ENCODE measurements at regions not wholly inside any gene's neighbourhood (a gene's known extent, or its start where the extent isn't known, plus 50 kb on each side); places are given as distances from the start of the nearest gene placed in this dataset.

DNA sequence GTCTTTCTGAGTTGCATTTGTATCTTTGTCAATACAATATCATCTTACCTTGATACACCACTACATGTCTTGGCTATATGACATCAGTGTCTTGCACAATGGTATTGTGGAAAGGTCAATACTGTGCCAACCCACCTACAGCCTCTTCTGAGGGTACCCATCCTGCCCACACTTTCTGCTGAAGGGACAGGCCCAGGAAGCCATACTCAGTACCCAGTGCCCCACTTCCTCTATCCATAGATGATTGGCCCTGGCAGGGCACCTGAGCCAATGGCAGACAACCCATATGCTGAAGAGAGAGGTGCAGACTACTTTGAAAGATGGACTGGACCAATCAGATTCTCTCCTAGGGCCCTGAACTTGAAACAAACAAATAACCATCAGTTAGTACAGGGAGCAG lies 152.0 kb upstream of the ADO start:
- TF ChIP-seq POLR2A (IDR thresholded peaks at IDR 0.05; ENCODE audit: low read depth, low read length) (no peak), TAF1 (IDR thresholded peaks at IDR 0.05; ENCODE audit: borderline replicate concordance, low read depth, low read length) (no peak), POLR2AphosphoS5 (IDR thresholded peaks at IDR 0.05; ENCODE audit: low read depth, low read length) (no peak)
- DNase-seq (ENCODE audit: insufficient read length) (no peak), FAIRE-seq (peak; percentile 42)

DNA sequence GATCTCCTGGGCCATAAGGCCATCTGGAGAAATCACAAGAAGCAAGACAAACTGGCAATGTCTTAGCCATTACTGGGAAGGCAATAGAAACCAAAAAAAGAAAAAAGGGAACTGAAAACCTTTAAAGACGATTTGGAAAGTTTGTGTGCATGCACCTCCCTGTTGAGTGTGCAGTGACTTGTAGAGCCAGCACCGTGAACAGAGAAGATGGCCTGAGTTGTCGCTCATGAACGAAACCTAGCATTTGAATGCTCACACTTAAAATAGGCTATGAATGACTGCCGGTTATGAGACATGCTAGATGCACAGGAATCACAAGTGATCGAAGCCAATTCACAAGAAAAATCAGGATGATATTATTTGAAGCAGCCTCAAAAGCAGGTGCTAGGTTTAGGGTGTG lies 151.3 kb upstream of the ADO start:
- peak; percentile 99 for FAIRE-seq
- DNase-seq (ENCODE audit: insufficient read length): peak; percentile 20
- peak; percentile 70; the same call in 1 of the 2 replicates for TF ChIP-seq TAF1 (IDR thresholded peaks at IDR 0.05; ENCODE audit: borderline replicate concordance, low read depth, low read length)
- TF ChIP-seq POLR2A (IDR thresholded peaks at IDR 0.05; ENCODE audit: low read depth, low read length): peak; percentile 60
- peak; percentile 69 for TF ChIP-seq POLR2AphosphoS5 (IDR thresholded peaks at IDR 0.05; ENCODE audit: low read depth, low read length)

DNA sequence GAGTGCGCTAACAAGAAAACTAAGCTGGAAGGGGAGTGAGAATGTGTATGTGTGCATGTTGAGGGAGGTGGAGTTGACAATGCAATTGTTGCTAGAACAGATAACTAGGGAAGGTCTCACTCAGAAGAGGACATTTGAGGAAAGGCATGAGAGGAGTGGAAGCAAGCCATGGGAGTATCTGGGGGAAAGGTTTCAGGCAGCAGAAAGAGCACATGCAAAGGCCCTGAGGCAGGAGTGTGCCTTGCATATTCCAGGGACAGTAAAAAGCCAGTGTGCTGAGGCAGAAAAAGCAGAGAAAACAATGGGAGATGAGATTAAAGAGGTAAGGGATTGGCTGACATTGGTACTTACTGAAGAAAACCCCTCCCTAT lies 149.6 kb upstream of the ADO start:
- DNase-seq (ENCODE audit: insufficient read length) (no peak), FAIRE-seq (no peak)
- TF ChIP-seq POLR2AphosphoS5 (IDR thresholded peaks at IDR 0.05; ENCODE audit: low read depth, low read length) (no peak), POLR2A (IDR thresholded peaks at IDR 0.05; ENCODE audit: low read depth, low read length) (no peak), TAF1 (IDR thresholded peaks at IDR 0.05; ENCODE audit: borderline replicate concordance, low read depth, low read length) (no peak)

DNA sequence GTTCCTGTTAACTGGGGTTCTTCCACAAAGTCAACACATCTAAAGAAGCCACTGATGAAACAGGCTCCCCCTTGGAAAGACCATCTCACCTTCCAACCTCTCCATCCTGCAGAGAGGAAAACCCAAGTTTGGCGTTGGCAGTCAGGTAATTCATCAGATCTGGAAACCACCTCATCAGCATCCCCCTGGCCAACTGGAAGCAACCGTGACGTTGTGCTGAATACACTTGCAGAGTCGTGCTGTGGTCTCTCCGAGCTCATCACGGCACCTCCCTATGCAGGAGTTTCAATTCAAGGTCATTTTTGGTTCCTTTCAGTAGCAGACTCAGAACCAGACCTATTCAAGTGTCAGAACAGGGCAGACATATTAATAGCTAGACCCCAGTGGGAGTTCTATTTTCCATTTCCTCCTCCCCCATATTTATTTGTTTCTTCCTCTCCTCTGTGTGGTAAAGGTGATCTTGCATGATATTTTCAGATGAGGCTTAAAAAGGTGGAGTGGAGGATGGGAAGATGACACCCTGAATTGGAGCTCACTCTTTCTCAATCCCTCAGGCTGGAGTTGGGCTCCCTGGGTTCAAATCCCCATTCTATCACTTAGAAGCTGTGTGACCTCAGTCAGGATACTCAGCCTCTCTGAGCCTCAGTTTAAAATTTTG lies 149.1 kb upstream of the ADO start:
- DNase-seq (ENCODE audit: insufficient read length) (peak; percentile 33), FAIRE-seq (peak; percentile 99)
- TF ChIP-seq POLR2AphosphoS5 (IDR thresholded peaks at IDR 0.05; ENCODE audit: low read depth, low read length) (peak; percentile 81), POLR2A (IDR thresholded peaks at IDR 0.05; ENCODE audit: low read depth, low read length) (peak; percentile 63), TAF1 (IDR thresholded peaks at IDR 0.05; ENCODE audit: borderline replicate concordance, low read depth, low read length) (no peak)

GRCh38 chr10:62657244-62657835 lies 147.2 kb upstream of the ADO start:
- TF ChIP-seq POLR2A (IDR thresholded peaks at IDR 0.05; ENCODE audit: low read depth, low read length) (no peak), POLR2AphosphoS5 (IDR thresholded peaks at IDR 0.05; ENCODE audit: low read depth, low read length) (no peak), TAF1 (IDR thresholded peaks at IDR 0.05; ENCODE audit: borderline replicate concordance, low read depth, low read length) (no peak)
- no peak for DNase-seq (ENCODE audit: insufficient read length)
- no peak for FAIRE-seq

- no peak for FAIRE-seq
- DNase-seq (ENCODE audit: insufficient read length): no peak
- no peak for TF ChIP-seq POLR2A (IDR thresholded peaks at IDR 0.05; ENCODE audit: low read depth, low read length)
- TF ChIP-seq POLR2AphosphoS5 (IDR thresholded peaks at IDR 0.05; ENCODE audit: low read depth, low read length): no peak
- TF ChIP-seq TAF1 (IDR thresholded peaks at IDR 0.05; ENCODE audit: borderline replicate concordance, low read depth, low read length): no peak
These were observed 146.0 kb upstream of the ADO start for GRCh38 chr10:62658516-62658915.

DNA sequence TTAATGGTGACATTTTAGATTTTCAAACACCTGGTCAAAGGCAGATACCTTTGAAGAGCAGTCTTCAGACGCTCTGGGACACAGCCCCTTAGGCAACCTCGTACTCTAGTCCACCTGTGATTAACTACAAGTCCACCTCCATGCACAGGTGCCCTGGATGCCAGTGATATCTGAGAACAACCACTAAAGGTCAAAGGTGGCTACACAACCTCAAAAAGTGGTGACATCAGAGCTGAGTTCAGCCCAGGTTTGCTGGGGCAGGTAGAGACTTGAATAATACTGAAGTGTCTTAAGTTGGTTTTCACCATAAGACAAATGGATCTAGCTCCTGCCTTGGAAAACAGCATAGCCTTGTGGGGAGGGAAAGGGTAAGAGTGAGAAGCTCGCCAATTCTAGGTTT lies 143.4 kb upstream of the ADO start:
- no peak for TF ChIP-seq TAF1 (IDR thresholded peaks at IDR 0.05; ENCODE audit: borderline replicate concordance, low read depth, low read length)
- TF ChIP-seq POLR2AphosphoS5 (IDR thresholded peaks at IDR 0.05; ENCODE audit: low read depth, low read length): no peak
- no peak for TF ChIP-seq POLR2A (IDR thresholded peaks at IDR 0.05; ENCODE audit: low read depth, low read length)
- no peak for DNase-seq (ENCODE audit: insufficient read length)
- no peak for FAIRE-seq

GRCh38 chr10:62662486-62662885 lies 142.0 kb upstream of the ADO start:
- no peak for FAIRE-seq
- no peak for TF ChIP-seq TAF1 (IDR thresholded peaks at IDR 0.05; ENCODE audit: borderline replicate concordance, low read depth, low read length)
- TF ChIP-seq POLR2A (IDR thresholded peaks at IDR 0.05; ENCODE audit: low read depth, low read length): no peak
- no peak for TF ChIP-seq POLR2AphosphoS5 (IDR thresholded peaks at IDR 0.05; ENCODE audit: low read depth, low read length)
- no peak for DNase-seq (ENCODE audit: insufficient read length)

GRCh38 chr10:62665771-62666170 lies 138.7 kb upstream of the ADO start:
- TF ChIP-seq POLR2A (IDR thresholded peaks at IDR 0.05; ENCODE audit: low read depth, low read length) (no peak), POLR2AphosphoS5 (IDR thresholded peaks at IDR 0.05; ENCODE audit: low read depth, low read length) (no peak), TAF1 (IDR thresholded peaks at IDR 0.05; ENCODE audit: borderline replicate concordance, low read depth, low read length) (no peak)
- no peak for DNase-seq (ENCODE audit: insufficient read length)
- FAIRE-seq: no peak

GRCh38 chr10:62666275-62666674 lies 138.2 kb upstream of the ADO start:
- TF ChIP-seq TAF1 (IDR thresholded peaks at IDR 0.05; ENCODE audit: borderline replicate concordance, low read depth, low read length) (no peak), POLR2AphosphoS5 (IDR thresholded peaks at IDR 0.05; ENCODE audit: low read depth, low read length) (no peak), POLR2A (IDR thresholded peaks at IDR 0.05; ENCODE audit: low read depth, low read length) (no peak)
- DNase-seq (ENCODE audit: insufficient read length) (no peak), FAIRE-seq (no peak)

DNA sequence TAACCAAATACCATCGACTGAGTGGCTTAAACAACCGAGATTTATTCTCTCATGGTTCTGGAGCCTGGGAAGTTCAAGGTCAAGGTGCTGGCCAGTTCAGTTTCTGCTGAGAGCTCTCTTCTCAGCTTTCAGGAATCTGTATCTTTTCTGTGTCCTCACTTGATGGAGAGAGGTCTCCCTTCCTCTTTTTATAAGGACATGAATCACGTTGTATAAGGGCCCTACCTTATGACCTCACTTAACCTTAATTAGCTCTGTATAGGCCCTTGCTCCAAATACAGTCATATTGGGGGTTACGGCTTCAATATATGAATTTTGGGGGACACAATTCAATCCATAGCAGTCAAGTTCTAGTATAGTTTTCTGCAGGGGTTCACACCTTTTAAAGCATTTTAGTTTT lies 135.2 kb upstream of the ADO start:
- DNase-seq (ENCODE audit: insufficient read length) (no peak), FAIRE-seq (no peak)
- no peak for TF ChIP-seq TAF1 (IDR thresholded peaks at IDR 0.05; ENCODE audit: borderline replicate concordance, low read depth, low read length)
- TF ChIP-seq POLR2AphosphoS5 (IDR thresholded peaks at IDR 0.05; ENCODE audit: low read depth, low read length): no peak
- no peak for TF ChIP-seq POLR2A (IDR thresholded peaks at IDR 0.05; ENCODE audit: low read depth, low read length)

- no peak for DNase-seq (ENCODE audit: insufficient read length)
- no peak for FAIRE-seq
- TF ChIP-seq TAF1 (IDR thresholded peaks at IDR 0.05; ENCODE audit: borderline replicate concordance, low read depth, low read length): no peak
These were observed 133.4 kb upstream of the ADO start for GRCh38 chr10:62671104-62671503.
